ENCODE measurements at regions not wholly inside any gene's neighbourhood (a gene's known extent, or its start where the extent isn't known, plus 50 kb on each side); places are given as distances from the start of the nearest gene placed in this dataset.

DNA sequence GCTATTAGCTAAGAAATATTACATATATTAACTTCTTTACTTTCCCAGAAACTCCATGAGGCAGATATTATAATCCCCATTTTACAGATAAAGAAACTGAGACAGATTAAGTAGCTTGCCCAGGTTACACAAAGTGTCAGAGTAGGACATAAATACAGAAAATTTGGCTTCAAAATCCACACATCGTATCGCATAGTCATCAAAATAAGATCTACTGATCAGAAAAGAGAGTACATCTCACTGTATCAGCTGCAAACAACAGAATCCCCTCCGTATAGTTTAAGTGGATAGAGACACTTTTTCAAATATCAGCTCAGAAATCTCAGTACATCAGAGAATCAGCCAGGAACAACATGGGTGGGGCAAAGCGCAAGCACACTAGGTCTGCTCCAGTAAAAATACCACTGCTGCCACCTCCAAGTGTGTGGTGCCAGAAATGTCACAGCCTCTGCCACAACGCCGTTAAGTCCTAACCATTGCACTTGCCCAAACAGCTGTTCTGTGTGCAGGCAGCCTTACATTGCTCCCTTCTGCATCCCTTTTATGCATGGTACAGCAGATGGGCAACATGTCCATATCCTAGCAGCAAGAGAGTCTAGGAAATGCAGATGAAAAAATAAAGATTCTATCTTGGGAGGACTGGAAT is 204.8 kb downstream of the KLF12 start:
- DNase-seq, result no peak

DNA sequence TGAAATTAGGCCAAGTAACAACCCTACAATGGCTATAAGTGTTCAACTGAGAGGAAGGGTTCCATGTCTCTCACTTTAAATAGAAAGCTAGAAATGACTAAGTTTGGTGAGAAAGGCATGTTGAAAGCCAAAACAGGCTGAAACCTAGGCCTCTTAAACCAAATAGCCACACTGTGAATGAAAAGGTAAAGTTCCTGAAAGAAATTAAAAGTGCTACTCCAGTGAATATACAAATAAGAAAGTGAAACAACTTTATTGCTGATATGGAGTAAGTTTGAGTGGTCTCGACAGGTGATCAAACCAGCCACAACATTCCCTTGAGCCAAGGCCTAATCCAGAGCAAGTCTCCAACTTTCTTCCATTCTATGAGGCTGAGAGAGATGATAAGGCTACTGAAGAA is 209.6 kb downstream of the KLF12 start:
- DNase-seq, result no peak

GRCh38 chr13:73922493-73923393 is 211.5 kb downstream of the KLF12 start:
- DNase-seq, result no peak

DNA sequence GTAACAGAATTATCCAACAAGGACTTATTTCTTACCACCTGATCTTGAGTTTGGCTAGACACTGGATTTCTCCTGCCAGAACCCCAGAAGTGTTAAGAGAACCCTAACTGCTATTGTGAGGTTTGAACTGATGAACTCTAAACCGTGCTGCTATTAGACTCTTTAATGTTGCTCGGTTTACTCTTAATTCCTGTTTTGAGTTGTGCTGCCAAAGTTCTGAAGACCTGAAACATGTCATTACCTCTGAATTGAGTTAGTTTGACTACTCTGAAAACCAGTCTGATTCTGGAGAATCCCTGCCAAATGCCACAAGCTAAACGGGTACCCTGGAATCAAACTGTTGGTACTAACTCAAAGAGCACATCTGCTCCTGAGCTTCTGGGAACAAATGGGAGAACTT is 215.5 kb downstream of the KLF12 start:
- DNase-seq, result no peak

- no peak for DNase-seq
Measured at GRCh38 chr13:73913751-73914518, 220.3 kb downstream of the KLF12 start.

- no peak for DNase-seq
Measured at GRCh38 chr13:73913079-73913740, 221.0 kb downstream of the KLF12 start.

DNA sequence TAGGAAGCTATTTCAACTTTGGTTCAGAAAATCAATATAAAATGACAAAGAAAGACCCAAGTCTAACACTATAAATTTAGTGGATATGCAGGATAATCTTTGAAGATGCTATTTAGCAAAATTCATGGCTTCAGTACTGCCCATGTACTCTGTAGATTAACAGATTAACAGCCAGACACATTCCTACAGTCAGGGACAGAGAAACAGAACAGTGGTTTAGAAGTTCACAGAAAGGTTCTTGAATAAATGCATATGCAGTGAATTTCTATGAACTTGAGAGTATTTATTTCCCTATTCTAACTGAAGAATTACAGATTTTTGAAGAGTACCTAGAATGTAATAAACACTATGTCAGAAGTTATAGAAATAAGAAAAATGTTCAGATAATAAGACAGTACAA is 222.8 kb downstream of the KLF12 start:
- no peak for DNase-seq

DNA sequence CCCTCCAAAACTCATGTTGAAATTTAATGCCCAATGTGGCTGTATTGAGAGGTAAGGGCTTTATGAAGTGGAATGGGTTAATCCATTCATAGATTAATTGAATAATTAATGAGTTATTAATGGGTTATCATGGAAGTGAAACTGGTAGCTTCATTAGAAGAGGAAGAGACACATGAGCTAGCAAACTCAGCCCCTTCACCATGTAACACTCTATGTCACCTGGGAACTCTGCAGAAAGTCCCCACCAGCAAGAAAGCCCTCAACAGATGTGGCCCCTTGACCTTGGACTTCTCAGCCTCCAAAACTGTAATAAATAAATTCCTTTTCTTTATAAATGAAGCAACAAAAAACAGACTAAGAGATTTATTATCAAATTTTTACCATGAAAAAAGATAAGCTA is 223.5 kb downstream of the KLF12 start:
- no peak for DNase-seq

DNA sequence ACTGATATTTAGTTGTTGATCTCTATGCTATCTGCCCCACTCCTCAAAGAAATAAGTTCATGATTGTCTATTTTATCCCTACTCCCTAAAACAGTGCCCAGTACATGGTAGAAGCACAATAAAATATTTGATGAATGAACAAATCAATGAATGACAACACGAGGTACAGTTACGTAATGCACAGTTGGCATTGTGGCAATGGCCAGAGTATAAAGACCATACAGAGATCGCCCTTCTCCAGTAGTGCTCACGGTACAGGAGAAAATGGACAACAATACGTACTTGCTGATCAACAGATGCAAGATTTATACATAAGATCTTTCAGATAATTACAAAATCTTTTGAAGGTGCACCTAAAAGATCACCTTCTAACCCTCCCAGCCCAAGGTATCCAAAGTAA is 225.4 kb downstream of the KLF12 start:
- no peak for DNase-seq

- no peak for DNase-seq
Measured at GRCh38 chr13:73904625-73905024, 229.6 kb downstream of the KLF12 start.

GRCh38 chr13:73903561-73903960 is 230.6 kb downstream of the KLF12 start:
- DNase-seq, result no peak

GRCh38 chr13:73902847-73903246 is 231.4 kb downstream of the KLF12 start:
- DNase-seq, result no peak

DNA sequence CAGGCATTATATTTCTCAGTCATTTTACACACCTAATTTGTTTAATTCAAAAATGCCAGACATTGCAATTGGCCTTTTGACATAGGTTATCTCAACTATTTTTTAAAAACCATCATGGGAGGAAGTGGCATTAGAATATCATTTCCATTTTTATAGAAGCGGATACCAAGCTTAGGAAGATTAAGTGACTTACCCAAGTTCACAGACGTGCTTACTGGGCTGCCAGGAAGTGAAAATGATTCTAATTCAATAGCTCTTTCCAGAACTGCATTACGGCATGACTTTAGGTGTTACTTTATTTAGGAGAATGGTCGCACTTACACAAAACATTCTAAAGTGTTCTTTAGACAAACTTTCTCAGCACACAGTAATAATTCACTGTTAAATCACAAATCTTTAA is 231.9 kb downstream of the KLF12 start:
- DNase-seq, result no peak

- no peak for DNase-seq
Measured at GRCh38 chr13:73901324-73902068, 232.7 kb downstream of the KLF12 start.

- no peak for DNase-seq
Measured at GRCh38 chr13:73900591-73900990, 233.6 kb downstream of the KLF12 start.

DNA sequence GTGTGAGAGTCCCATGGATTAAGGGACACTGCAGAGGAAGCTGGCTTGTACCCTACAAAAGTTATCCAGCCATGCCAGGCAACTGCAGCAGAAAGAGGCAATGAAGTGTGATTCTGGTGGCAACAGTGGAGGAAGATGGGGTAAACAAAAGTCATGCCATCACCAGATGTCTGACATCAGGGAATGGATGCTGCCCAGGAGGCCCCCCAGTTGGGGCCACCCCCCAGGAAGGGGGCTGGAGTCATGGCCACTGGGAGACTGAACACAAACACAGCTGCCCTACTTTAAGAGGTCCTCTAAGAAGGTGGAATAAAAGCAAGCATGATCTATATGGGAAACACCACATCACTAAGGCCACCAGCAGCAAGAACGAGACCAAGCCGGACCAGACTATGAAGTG is 235.3 kb downstream of the KLF12 start:
- no peak for DNase-seq

GRCh38 chr13:73898276-73898675 is 235.9 kb downstream of the KLF12 start:
- DNase-seq, result no peak

- DNase-seq, result no peak
Measured at GRCh38 chr13:73894995-73895571, 239.1 kb downstream of the KLF12 start.

GRCh38 chr13:73893833-73894232 is 240.4 kb downstream of the KLF12 start:
- no peak for DNase-seq

DNA sequence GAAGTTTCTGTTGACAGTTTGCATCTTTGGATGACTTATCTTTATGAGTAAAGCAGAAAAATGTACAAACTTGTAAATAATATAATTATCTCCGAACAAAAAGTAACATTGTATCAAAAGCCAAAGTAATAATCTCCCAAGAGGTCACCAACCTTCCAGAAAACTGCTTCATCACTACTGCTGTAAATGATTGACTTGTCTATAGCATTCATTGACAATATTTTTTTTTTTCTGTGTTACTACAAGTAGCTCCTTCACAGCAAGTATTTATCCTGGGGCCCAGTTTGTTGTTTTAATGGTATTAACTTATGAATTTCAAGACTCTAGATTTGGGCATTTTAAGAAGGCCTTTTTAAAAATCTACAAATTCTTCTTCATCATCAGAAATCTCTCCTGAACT is 242.4 kb downstream of the KLF12 start:
- no peak for DNase-seq

DNA sequence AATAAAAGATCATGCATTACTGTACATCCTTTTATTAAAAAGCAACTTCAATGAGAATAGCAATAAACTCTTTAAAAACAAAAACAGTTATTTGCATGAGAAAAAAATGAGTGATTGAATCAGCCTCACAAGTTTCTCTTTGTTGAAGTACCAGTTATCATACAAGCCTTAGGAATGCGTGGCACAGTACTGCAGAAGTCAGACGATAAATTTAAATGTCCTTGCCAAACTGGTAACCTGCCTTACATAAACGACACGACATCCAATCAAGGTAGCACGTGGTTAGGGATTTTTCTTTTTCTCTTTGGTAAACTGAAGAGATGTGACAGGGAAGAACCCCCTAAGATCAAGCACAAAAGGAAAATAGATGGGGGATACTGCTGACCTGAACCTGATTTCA is 251.0 kb downstream of the KLF12 start:
- no peak for DNase-seq

DNA sequence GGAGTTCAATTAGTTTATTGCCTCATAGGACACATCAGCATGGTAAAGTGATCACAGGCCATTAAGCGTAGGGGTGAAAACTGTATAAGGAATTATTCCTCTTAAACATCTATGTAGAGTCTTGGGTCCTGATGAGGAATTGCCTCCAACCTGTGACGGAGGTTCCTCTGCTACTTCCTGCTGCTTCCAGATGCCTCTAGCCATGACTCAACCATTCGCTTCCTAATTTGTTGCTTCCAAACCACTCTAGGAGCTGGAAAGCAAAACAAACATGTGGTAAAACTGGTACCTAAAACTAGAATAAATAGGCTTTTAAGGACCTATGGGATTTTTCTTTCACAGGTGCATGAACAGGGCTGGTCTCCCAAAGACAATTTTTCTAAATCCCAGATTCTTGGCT is 253.8 kb downstream of the KLF12 start:
- DNase-seq, result no peak
